ENCODE measurements at regions not wholly inside any gene's neighbourhood (a gene's known extent, or its start where the extent isn't known, plus 50 kb on each side); places are given as distances from the start of the nearest gene placed in this dataset.
"Not testable (repeated sequence)": the region's sequence is repeated elsewhere in the genome, so short reads cannot be mapped to it uniquely, and the experiment has no call there.

DNA sequence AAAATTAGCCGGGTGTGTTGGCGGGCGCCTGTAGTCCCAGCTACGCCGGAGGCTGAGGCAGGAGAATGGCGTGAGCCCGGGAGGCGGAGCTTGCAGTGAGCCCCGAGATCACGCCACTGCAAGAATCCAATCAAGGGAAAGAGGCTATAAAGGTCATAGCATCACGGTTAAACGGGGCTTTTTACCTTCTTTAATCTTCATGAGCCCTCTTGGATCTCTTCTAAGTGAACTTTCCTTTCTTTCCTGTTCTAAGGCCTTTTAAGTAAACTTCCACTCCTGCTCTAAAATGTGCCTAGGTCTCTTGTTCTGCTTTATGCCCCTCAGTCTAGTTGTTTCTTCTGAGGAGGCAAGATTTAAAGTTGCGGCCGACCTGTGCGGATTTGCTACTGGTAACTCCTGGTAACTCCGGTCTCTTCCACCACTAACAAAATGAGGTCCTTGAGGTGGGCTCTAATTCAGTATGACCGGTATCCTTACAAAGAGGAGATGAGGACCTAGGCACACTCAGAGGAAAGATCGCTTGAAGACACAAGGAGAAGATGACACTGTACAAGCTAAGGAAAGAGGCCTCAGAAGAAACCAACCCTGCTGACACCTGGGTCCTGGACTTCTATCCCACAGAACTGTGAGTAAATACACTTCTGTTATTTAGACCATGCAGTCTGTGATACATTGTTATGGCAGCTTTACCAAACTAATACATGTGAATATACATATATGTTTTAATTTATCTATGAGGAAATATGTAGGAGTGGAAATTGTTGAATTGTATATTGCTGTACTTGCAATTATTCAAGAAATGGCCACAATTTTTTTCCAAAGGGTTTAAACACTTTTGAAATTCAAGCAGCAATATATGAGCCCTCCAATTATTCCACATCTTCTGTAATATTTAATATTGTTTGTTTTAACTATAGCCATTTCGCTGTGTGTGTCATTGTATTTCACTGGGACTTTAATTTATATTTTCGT, 331.5 kb upstream of the CNTNAP2 start:
- DNase-seq: no peak

DNA sequence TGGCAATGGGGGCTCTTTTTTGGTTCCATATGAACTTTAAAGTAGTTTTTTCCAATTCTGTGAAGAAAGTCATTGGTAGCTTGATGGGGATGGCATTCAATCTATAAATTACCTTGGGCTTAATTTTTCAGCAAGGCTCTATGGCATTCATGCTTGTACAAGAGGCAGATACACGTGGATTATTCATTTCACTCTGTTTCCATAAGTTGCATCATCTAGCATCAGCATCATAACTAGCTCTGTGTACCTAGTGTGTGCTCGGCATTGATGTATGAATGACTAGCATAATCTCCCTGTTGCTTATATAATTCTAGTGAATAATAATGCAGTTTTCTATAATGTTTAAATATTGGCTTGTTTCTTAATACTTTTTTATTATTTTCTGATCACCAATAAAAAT, 335.2 kb upstream of the CNTNAP2 start:
- not testable (repeated sequence) for DNase-seq

DNA sequence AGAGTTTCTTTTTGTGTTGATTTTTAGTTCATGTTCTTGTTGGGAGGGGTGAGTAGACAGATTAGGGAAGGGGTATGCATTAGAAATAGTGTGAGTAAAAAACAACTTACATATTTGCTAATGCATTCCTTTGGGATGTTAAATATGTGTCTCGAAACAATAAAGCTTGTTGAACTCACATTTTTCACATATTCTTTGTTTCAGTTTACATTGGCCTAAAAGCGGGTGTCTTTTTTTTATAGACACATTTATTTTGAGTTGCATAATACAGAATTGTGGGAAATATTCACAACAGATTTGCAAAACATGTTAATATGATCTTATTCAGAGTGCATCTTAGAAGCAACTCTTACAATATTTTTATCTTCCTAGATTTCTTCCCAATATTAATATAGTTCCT, 337.5 kb upstream of the CNTNAP2 start:
- no peak for DNase-seq

DNA sequence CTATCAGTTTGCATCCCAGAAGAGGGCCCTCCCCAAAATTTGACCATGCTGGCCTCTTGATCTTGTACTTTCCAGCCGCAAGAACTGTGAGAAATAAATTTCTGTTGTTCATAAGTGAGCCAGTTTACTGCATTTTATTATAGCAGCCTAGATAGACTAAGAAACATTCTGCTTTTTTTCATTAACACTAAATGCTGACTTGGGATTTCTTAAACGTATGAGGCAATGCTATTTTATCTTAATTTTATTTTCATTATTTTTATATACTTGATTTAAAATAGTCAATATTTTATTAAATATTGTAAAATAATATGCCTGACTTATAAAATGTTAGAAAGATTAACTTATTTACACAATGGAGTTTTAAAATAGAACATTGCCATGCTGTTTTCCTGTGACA, 341.8 kb upstream of the CNTNAP2 start:
- DNase-seq: no peak

DNA sequence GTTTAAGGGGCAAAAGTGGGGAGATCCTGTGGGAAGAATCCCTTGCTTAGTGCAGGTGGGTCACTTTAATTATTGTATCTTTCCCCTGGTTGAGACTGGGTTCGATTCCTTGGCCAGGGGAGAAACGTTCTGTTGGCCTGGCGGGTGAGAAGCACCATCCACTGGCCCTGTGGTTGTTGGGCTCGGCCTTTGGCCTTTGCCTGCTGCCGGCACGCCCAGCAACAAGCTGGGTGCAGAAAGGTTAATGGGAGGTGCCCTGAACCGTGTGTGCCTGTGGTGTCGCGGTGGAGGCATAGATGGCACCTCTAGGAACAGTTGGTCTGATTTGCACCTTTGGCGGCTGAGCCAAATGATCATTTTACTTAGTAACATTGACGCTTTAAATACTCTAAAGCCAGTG, 363.6 kb upstream of the CNTNAP2 start:
- no peak for DNase-seq

DNA sequence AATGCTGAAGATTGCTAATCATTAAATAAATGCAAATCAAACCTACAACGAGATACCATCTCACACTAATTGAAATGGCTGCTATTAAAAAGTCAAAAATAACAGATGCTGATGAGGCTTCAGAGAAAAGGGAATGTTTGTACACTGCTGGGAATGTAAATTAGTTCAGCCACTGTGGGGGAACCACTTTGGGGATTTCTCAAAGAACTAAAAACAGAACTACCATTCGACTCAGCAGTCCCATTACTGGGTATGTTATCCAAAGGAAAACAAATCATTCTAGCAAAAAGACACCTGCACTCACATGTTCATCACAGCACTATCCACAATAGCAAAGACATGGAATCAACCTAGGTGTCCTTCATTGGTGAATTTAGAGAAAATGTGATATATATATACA, 379.0 kb upstream of the CNTNAP2 start:
- no peak for DNase-seq

DNA sequence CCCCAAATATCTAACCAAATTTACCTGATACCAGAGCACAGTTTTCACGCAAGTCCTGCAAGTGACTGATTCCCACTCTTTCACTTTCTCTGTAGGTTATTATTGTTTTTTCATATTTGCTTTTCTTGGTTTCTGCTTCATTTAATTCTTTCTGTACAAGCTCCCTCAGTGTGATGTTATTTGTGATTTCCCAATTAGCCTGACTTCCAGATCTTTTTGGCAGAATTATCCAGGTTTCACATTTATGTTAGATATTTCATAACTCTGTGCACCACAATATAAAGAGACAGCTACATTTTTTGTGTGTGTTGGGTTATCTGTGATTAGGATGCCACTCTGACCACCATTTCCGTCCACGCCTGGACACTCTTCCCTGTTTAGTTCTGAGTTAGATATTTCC, 381.5 kb upstream of the CNTNAP2 start:
- DNase-seq: no peak

DNA sequence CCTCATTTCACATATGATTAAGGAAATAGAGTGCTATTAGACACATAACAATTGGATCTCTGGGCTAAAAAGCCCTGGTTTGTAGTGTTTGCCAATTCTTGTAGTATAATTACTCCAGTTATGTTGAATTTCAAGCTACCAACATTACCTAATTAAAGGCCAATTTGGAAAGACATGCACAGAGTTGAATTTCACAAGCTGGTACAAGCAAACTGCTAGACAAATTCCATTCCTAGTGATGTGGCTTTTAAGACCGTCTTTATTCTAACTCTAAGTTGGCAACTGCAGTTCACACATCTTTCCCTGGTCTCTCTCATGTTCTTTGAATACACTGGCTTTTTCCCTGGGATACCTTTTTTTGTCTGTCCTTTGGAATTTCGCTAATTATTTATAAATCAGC, 384.1 kb upstream of the CNTNAP2 start:
- no peak for DNase-seq

DNA sequence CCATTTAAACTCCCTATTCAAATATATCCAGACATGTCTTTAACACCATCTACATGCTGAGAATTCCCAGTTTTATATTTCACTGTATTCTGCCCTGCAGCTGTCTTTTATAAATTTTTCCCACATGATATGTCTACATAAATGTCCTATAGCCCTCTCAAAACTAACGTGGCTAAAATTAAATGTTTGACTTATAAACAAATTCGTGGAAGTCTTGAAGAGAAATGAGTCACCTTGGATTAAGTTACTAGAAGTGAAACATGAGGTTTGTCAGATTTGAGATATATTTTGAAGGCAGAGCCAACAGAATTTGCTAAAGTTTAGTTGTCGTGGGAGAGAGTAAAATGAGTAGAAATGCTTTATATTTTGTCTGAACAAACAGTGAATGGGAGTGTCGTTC, 386.9 kb upstream of the CNTNAP2 start:
- no peak for DNase-seq

DNA sequence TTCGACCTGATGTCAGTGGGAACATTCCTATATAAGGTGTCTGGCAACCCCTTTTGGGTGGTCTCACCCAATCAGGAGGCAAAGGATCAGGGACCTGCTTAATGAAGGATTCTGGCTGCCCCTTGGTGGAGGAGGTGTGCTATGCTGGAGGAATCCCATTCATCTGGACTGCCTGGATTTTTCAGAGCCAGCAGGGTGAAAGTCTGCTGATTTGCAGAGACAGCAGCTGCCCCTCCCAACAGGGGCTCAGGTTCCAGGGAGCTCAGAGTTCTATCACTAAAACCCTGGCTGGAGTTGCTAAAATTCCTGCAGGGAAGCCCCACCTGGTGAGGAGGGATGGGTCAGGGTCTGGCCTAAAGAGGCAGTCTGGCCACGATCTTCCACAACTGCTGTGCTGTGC, 398.5 kb upstream of the CNTNAP2 start:
- no peak for DNase-seq

DNA sequence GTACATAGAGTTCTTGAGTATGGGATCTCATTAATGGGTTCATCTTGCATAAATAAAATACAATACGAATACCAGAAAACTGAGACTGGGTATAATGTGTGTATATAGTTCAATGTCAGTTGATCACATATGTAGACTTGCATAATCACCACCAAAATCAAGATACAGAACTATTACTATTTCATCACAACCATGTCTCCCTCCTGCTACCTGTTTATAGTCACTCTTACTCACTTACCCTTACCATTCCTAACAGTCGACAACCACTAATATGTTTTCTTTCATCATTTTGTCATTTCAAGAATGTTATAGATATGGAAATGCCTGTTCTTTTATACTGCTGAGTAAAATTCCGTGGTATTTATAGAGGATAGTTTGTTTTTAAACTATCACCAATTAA, 416.1 kb upstream of the CNTNAP2 start:
- no peak for DNase-seq

DNA sequence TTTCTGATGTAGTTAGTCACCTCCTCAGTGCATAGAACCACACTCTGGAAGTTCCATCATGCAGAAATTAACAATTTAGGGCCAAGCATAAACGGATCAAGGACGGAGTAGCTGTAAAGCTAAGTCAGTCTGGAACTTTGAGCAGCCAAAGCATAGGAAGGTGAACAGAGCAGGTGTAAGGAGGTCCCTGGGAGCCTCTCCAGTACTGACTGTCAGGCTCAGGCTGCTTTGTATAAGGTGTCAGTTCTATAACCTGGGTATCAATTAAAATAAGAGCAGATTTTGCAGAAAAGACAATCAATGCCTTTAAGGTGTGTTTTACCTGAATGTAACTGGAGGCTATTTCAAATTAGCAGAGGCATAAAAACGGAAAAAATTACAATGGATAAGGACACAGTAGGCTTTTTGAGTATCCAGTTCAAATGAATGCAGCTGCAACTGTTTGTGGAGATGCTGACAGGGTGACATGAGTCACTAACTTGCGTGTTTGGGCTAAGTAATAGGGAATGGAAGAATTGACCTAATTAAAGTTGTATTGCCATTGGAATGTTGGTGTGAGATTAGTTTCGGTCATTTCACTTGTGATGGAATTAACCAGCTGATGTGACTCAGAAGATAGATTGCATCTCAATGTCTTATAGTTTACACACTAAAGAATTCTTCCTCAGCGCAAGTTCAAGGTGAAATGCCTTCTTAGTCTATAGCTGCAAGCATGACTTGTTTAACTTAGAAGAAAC, 417.9 kb upstream of the CNTNAP2 start:
- DNase-seq: no peak

DNA sequence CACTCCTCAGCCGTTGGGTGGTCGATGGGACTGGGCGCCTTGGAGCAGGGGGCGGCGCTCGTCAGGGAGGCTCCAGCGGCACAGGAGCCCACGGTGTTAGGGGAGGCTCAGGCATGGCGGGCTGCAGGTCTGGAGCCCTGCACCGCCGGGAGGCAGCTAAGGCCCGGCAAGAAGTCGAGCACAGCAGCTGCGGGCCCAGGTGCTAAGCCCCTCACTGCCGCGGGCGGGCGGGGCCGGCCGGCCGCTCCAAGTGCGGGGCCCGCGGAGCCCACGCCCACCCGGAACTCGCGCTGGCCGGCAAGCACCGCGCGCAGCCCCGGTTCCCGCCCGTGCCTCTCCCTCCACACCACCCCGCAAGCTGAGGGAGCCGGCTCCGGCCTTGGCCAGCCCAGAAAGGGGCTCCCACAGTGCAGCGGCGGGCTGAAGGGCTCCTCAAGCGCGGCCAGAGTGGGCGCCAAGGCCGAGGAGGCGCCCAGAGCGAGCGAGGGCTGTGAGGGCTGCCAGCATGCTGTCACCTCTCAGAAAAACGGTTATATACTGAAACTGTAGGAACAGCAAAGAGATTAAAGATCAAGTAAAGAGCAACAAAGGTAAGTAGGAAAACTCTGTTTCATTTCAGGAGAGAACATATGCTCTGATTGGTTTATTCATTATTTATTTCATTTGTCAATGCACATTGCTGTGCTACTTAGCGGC, 419.0 kb upstream of the CNTNAP2 start:
- DNase-seq: not testable (repeated sequence)

DNA sequence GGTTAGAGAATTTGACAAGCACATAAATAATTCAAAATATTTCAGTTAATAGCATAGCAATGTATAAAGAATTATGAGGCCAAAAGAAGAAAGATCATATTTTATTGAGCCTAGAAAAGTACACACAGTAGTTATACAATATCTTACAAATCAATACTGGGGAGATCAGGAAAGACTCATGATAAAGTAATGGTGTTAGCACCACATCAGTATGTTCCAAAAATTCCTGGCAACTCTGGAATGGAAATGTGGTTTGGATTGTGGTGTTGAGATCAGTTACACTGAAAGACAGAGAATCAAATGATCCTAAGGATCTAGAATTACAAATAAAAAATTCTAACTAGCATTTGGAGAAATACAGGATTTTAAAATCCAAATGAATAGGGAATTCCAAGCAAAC, 420.5 kb upstream of the CNTNAP2 start:
- DNase-seq: no peak

DNA sequence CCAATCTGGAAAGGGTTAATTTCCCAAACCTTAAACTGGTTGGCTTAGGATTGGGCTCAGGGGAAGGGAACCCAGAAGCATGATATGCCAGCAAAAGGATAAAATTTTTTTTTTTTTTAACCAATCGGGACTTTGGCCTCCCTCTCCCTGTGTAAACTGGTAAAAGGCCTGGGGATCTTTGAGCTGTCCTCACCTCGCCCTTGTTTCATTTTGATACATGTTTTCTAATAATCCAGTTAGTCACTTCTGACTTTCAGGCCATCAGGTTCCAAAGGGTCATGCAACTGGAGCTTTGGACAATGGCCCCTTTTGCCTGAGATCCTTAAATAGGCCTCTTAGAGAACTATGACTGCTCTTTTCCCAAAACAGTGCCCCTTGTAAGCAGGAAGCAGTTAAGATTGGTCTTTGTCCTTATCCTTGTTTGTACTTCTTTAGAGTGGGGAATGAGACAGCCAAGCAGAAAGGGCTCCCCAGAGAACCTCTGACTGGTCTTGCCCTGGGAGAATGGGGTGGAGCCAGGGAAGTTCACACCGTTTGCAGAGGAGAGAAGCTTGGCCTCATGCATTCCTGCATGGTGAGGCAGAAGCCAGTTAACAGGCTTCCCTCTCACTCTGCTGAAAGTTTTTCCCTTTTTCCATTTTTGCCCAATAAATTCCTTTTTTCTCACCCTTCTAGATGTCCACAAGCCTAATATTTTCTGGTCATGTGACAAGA, 424.2 kb upstream of the CNTNAP2 start:
- DNase-seq: no peak

DNA sequence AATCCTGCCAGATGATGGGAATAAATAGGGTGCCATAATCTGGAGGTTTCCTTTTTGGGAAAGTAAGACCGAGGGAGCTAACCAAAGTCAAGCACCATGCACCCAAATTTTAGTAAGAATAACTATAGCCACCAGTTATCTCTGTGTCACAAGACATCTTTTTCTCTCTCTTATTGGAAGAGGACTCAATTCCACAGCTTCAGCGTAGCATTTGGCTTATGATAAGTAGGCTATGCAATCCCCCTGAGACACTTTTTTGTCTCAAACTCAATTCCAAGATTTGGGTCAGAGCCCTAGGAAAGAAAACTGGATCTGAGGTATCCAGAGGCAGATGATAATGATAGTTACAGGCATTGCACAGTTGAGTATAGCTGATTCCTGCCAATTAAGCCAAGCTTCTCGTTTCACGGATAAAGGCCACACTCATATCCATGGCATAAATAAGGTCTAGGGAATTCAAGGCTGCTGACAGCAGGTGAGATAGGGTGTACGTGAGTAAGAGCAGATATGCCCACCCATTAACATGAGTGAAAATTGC, 425.2 kb upstream of the CNTNAP2 start:
- DNase-seq: no peak

DNA sequence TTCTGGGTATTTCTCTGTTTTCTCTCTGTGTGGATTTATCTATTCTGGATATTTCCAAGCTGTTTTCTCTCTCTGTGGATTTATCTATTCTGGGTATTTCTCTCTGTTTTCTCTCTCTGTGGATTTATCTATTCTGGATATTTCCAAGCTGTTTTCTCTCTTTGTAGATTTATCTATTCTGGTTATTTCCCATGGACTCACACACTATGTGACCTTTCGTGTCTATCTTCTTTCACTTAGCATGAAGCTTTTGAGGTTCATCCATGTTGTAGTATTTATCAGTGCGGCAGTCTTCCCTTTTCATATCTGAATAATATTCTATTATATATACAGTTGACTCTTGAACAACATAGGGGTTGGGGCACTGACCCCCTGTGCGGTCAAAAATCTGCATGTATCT, 435.0 kb upstream of the CNTNAP2 start:
- DNase-seq: no peak

DNA sequence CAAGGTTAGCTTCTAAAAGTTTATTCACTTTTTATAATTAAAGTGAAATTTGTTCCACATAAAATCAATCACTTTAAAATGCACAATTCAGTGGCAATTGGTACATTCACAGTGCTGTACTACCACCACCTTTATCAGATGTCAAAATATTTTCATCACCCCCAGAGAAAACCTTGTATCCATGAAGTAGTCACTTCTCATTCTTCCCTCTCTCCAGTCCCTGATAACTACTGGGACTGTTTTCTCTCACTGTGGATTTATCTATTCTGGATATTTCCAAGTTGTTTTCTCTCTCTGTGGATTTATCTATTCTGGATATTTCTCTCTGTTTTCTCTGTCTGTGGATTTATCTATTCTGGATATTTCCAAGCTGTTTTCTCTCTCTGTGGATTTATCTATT, 435.4 kb upstream of the CNTNAP2 start:
- no peak for DNase-seq

DNA sequence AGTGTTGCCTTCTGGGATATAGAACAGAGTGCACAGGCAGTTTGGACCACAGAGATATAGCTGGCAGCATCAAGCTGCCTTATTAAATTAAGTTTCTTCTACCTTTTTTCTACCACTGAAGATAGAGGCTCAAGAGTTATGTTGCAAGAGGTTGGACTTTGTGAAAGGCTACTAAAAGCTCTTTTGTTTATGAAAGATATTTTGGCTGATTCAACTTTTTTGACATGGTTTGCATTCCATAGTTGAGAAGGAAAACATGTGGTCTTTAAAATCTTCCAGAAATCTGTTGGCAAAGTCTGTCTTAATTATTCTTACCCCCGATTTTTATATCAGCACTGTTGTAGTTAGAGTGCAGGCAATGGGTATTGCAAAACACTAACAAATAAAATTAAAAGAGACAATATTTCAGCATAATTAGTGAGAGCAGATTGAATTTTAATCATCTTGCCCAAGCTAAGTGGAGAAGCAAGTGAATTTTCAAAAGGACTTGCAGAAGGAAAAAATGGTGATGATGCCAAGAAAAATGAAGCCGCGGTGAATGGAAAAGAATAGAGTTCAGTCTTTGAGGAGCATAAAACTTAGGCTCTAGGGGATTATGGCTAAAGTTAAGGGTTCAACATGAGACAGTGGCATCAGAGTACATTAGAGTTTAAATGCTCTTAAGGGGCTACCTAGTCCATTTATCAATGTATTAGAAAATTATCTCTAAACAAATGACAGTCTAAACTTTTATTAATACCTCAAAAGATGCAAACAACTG, 450.9 kb upstream of the CNTNAP2 start:
- DNase-seq: no peak

DNA sequence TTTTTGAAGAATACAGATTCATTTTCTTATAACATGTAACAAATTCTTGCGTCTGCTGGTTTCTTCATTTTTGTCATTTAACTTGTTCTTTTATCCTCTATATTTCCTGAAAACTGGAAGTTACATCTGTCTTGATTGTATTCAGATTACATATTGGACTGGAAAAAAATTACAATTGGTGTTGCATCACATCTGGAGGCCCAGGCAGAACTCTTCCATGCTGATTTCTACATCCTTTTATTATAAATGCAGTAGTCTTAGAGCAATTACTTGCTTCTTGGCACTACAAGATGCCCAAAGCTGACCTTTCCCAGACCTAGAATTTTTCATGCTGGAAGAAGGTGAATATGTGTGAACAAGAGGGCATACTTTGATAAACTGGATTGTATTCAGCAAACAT, 460.9 kb upstream of the CNTNAP2 start:
- DNase-seq: no peak

DNA sequence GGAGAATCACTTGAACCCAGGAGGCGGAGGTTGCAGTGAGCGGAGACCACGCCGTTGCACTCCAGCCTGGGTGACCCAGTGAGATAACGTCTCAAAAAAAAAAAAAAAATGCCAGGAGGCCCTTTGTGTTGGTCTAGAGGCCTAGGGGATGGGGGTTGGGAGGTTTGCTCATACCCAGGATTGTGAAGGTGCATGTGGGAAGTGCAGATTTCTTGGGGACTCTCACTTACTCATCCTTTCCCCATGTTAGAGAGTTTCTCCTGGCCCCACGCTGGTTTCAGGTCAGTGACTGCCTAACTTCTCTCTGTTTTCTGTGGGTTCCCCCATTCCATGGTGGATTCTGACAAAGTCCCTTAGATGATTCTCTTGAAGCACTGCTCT, 471.5 kb upstream of the CNTNAP2 start:
- no peak for DNase-seq
